PC-3 (cell line): ENCODE measurements at regions not wholly inside any gene's neighbourhood (a gene's known extent, or its start where the extent isn't known, plus 50 kb on each side); places are given as distances from the start of the nearest gene placed in this dataset.

Source experiments
- EZH2 ChIP-seq: fragments of 300-600 bp; sonication (generic); IDR thresholded peaks from one replicate; pipeline ENCODE4 v1.6.1; 2017; ENCODE audit warnings: antibody characterized with exemption, mild to moderate bottlenecking, low read length; ENCODE audit not compliant: unreplicated experiment
- EZH2phosphoT487 ChIP-seq: fragments of 300-600 bp; sonication (generic); IDR thresholded peaks from 2 replicates; pipeline ENCODE4 v1.6.1; 2018; ENCODE audit warnings: mild to moderate bottlenecking, antibody characterized with exemption, low read length, borderline replicate concordance
- TF ChIP-seq, protein P1 (sequence below): fragments of 300-600 bp; sonication (generic); conservative IDR thresholded peaks from 2 replicates; pipeline ENCODE4 v1.5.1; 2017; ENCODE audit warnings: antibody characterized with exemption, low read depth, mild to moderate bottlenecking, low read length

DNA sequence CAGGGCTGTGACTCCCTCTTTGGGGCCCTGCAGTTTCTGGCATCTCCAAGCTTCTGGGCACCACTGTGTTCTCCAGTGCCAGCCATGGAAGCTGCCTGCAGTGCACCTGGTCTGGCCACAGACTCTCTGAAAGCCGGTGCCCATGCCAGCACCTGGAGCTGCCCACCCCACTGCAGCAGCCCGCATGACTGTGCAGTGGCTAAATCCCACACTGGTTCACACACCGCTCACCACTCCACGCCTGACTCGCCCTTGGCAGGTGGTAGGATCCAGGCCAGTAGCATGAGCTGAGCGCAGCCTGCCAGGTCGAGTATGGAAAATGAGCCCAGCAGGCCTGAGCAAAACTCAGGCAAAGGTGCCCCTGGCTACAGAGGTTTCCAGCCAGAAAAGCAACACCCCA lies 72.8 kb upstream of the INTU start:
- TF ChIP-seq EZH2 (no peak), EZH2phosphoT487 (no peak)
- TF ChIP-seq, protein P1, sequence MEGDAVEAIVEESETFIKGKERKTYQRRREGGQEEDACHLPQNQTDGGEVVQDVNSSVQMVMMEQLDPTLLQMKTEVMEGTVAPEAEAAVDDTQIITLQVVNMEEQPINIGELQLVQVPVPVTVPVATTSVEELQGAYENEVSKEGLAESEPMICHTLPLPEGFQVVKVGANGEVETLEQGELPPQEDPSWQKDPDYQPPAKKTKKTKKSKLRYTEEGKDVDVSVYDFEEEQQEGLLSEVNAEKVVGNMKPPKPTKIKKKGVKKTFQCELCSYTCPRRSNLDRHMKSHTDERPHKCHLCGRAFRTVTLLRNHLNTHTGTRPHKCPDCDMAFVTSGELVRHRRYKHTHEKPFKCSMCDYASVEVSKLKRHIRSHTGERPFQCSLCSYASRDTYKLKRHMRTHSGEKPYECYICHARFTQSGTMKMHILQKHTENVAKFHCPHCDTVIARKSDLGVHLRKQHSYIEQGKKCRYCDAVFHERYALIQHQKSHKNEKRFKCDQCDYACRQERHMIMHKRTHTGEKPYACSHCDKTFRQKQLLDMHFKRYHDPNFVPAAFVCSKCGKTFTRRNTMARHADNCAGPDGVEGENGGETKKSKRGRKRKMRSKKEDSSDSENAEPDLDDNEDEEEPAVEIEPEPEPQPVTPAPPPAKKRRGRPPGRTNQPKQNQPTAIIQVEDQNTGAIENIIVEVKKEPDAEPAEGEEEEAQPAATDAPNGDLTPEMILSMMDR, result no peak
